HG03045 (cell line): ENCODE measurements at regions not wholly inside any gene's neighbourhood (a gene's known extent, or its start where the extent isn't known, plus 50 kb on each side); places are given as distances from the start of the nearest gene placed in this dataset.
"Not testable (repeated sequence)": the region's sequence is repeated elsewhere in the genome, so short reads cannot be mapped to it uniquely, and the experiment has no call there.

ENCODE experiments used
- ATAC-seq: cut with Tn5 transposase; IDR thresholded peaks from one replicate; pipeline ENCODE4 v1.9.1; 2021; ENCODE audit warnings: mild to moderate bottlenecking, moderate library complexity; ENCODE audit not compliant: unreplicated experiment

DNA sequence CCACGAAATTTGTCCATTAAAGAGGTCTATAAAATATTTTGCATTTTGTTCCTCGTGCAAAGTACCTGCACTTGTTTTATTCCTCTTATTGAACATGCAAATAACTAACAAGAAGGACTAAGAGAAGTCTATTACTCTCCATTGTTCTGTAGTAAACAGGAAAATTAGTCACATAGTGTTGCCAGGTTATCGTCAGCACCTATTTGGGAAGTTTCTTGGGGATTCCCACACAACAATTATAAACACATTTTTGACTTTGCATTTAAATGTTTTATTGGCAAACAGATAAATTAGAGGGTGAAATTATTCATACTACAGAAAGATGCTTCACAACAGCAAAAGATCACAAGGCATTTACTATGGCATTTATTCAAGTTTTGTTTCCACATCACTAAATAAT lies 174.5 kb downstream of the ZC3H11B start:
- ATAC-seq, result no peak

- ATAC-seq, result no peak
Observed at GRCh38 chr1:219434923-219435297, 178.0 kb downstream of the ZC3H11B start.

GRCh38 chr1:219434285-219434922 lies 178.5 kb downstream of the ZC3H11B start:
- no peak for ATAC-seq

GRCh38 chr1:219433496-219434131 lies 179.3 kb downstream of the ZC3H11B start:
- no peak for ATAC-seq

GRCh38 chr1:219433001-219433400 lies 179.9 kb downstream of the ZC3H11B start:
- no peak for ATAC-seq

DNA sequence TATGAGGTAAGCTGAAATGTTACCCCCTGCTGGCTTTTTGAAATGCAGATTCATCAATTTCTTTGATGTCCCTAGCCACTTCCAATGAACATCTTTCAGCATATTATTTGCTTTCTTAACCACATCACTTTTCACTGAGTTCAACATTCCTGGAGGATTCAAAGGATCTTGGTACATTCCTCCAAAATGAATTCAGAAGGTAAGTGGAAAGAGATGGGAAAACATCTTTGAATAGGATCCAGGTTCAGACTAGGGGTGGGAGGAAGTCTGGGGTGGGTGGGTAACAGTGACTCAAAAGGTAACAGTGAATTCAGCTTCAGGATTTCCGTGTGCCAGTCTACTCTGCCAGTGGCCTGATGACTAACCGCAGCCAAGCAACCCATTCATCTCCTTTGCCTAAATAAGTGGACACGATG lies 180.7 kb downstream of the ZC3H11B start:
- no peak for ATAC-seq

DNA sequence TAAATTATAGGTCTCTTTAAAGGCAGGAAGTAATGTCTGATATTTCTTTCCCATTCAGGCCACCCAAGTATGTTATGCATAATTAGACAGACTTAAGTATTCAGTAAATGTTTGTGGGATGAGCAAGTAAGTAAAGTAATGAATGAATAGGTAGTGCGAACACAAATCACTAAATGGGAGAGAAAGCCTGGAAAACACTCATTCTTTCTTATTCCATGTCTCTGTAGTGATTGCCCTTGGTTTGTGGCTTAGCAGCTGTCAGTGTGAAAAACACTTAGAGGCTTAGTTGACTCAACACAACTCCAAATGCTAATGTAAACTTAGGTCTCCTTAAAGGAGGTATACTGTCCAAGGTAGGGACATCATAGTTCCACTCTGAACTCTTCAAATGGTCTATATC lies 182.5 kb downstream of the ZC3H11B start:
- ATAC-seq, result no peak

DNA sequence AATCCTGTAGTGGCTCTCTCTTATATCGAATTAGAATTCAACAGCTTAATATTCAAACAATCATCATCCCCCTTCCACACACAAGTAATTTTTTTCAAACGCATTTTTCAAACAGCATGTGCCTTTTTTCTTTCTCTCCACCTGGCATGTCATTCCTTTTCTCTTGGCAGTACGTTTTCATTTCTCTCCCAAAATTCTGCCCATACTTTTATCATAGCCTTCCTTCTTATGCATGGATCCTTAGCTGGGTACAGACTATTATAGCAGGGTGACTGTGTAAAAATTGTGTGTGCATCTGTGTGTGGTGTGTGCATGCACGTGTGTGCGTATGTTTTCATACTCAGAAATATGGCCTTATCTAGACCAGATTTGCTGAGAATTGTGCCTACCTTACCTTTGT lies 184.3 kb downstream of the ZC3H11B start:
- ATAC-seq, result no peak

- ATAC-seq, result no peak
Observed at GRCh38 chr1:219427989-219428388, 184.9 kb downstream of the ZC3H11B start.

DNA sequence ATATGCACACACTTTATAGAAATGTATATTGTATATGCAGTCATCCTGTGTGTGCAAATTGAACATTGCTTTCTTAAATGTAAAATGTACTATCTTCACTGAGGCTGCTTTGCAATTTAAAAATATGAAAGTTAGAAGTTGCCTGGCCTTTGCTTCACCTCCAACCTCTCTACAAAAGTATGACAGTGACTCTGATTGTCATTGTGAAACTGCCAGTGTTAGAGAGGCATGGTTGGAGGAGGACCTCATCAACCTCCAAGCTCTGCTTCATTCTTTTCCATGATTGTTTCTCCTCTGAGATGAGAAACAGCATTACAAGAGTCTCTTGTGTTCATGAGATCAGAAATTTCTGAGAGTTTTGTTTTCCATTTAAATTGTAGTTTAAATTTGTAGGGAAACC lies 185.5 kb downstream of the ZC3H11B start:
- ATAC-seq, result no peak

GRCh38 chr1:219422811-219423598 lies 189.9 kb downstream of the ZC3H11B start:
- peak; percentile 62 for ATAC-seq

DNA sequence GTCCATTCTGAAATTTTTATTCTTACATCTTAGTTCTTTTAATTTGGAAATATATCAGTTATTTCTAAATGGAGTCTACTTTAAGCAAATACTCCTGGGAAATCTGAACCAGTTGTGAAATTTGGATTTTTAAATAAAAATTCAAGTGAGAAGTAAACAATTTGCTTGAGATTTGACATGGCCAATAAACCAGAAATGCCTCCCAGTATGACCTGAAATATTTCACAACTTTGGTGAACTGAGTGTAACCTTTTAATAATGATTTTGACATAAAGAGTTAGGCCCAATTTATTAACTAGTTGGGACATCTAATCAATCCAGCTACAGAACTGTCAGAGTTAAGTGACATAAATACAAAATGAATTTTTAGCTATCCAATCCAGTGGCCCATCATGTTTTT lies 192.0 kb downstream of the ZC3H11B start:
- no peak for ATAC-seq

- no peak for ATAC-seq
Observed at GRCh38 chr1:219419860-219420259, 193.0 kb downstream of the ZC3H11B start.

GRCh38 chr1:219419065-219419464 lies 193.8 kb downstream of the ZC3H11B start:
- no peak for ATAC-seq

GRCh38 chr1:219417610-219418009 lies 195.3 kb downstream of the ZC3H11B start:
- ATAC-seq, result no peak

DNA sequence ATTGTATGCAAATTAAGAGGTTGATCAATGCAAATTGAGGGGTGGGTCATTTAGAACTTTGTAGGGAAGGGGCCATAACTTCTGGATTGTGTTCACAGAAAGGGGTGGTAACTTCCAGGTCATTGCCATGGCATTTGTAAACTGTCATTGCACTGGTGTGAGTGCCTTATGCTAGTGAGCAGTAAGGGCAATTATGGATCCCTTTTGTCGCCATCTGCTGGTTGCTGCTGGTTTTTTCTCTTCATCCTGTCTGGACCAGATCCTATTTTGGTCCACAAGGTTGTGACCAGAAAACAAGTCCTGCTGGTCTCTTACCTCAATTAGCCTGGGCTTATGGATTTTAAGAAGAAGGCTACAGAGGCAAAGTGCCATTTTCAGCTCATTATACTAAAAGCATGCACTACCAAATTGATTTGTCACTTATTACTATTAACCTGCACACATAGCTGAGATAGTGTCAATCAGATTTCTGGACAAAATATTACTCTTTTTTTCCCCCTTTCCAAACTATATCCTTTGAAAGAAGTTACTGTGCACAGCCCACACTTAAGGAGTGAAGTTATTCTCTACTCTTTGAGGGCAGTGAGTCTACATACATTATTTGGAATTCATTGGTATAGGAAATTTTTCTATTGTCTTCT lies 196.2 kb downstream of the ZC3H11B start:
- ATAC-seq, result peak; percentile 67

DNA sequence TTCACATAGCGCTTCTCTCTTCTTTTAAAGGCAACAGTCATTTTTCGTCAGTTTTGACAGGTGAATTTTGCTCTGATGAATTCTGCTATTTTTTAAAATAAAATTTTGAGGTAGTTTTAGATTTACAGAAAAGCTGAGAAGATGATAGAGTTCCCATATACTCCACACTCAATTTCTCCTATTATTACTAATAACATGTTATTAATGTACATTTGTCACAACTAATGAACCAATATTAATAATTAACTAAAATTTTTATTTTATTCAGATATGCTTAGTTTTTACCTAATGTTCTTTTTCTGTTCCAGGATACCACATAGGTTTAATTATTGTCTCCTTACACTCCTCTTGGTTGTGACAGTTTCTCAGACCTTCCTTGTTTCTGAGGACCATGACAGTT lies 197.0 kb downstream of the ZC3H11B start:
- no peak for ATAC-seq

GRCh38 chr1:219415433-219415832 lies 197.5 kb downstream of the ZC3H11B start:
- no peak for ATAC-seq

DNA sequence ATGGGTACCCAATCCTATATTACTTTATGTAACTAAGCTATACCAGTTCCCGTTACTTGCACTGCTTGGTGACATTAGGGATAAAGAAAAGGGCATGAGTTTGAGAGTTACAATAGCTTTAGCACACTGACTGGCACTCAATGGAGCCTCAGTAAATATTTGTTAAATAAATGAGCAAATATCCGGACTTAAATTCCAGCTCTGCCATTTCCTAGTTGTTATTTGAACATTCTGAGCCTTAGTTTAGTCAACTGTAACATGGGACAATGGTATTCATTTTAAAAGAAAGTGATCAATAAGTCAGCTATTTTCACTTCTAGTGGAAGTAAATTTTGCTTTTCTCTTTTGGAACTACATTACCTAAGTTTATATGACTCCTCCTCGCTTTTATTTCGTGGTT lies 198.7 kb downstream of the ZC3H11B start:
- ATAC-seq, result no peak

DNA sequence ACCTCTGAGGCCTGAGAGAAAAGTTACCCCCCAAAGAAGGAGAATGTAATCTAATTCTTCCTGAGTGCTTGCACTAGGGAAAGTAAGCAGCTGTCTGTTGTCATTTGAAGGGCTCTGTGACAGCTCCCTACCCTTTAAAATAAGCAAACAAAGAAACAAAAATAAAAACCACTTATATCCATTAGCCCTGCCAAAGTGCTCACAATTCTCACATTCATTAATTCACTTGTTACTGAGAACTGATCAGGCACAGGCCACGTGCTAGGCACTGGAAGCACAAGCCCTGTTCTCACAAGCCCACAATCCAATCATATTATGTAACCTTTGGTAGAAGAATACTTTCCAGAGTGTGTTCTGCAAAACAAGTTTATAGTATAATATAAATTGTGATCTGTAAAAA lies 199.4 kb downstream of the ZC3H11B start:
- ATAC-seq, result no peak

GRCh38 chr1:219412772-219413171 lies 200.1 kb downstream of the ZC3H11B start:
- ATAC-seq, result no peak

DNA sequence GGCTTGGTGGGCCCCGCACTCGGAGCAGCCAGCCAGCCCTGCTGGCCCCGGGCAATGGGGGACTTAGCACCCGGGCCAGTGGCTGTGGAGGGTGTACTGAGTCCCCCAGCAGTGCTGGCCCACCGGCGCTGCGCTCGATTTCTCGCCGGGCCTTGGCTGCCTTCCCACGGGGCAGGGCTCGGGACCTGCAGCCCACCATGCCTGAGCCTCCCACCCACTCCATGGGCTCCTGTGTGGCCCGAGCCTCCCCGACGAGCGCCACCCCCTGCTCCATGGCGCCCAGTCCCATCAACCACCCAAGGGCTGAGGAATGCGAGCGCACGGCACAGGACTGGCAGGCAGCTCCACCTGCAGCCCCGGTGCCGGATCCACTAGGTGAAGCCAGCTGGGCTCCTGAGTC lies 202.2 kb downstream of the ZC3H11B start:
- ATAC-seq, result not testable (repeated sequence)
